GM19328 (cell line): ENCODE measurements at regions not wholly inside any gene's neighbourhood (a gene's known extent, or its start where the extent isn't known, plus 50 kb on each side); places are given as distances from the start of the nearest gene placed in this dataset.
"Not testable (repeated sequence)": the region's sequence is repeated elsewhere in the genome, so short reads cannot be mapped to it uniquely, and the experiment has no call there.

Source experiments
- ATAC-seq: cut with Tn5 transposase; IDR thresholded peaks from one replicate; pipeline ENCODE4 v1.9.1; 2021; ENCODE audit warnings: mild to moderate bottlenecking, moderate library complexity; ENCODE audit not compliant: unreplicated experiment

DNA sequence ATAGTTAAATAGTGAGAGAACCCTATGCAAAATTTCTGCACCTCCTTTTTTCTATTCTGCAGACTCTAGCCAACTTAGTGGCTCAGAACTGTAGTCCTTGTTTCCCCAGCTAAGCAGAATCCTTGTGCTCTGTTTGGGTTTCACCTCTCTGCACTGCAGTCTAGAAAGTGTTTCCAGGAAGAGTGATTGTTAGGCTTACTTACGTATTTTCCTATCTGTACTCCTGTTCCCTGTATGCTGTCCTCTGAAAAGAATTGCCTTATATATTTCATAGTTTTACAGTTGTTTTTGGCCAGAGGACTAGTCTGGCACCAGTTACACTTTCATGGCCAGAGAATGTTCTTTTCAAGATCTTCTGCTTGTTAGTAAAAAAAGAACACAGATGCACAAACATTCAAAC is 154.6 kb upstream of the POT1 start:
- no peak for ATAC-seq

DNA sequence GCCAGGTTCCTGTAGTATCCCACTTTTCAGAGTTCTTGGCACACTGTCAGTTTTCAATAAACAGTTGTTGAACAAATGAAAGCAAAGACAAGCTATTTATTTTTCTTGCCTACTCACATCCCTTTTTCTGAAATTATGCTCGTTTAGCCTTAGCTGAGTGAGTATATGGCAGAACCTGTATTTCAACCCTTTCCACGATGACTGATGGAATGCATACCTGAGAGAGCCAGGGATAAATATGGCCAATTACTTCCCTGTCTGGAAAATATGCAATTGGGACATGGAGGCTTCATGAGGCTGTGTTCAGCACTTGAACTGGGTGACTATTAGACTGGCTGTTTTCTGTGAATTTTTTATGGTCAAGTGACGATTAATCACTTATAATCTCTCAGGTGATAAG is 144.5 kb upstream of the POT1 start:
- ATAC-seq: no peak

DNA sequence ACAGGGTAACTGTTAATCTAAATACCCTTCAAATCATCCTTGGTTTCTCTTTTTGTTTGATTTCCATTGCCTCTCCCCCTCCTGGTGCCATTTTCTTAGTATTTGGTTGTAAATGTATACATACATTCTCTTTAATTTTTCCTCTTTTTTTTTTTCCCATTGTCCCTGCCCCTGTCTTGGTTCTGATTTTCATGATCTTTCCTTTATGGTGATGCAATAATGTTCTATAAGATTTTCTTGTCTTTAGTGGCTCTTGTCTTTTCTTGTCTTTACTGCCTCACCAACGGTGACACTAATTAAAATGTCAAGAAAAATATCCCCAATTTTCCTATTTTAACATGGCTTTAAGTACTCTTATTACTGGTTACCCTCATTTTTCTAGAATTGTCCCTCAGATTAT is 135.9 kb upstream of the POT1 start:
- ATAC-seq: no peak

DNA sequence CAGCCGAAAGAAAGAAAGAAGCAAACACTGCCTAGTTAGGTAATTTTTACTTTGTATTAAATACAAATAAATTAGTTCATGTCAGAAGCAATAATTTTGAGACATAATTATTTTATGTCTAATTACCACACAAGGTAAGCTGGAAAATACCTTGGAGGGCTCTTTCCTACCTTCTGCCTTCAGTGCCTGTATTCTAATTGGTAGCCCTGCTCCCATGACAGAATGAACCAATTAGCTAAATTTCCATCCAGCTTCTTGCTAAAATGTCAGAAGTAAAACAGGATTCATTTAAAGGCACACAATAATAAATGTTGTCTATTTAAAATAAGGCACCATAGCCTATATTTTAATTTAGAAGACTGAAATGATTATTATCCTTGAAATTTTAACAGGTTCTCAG is 135.4 kb upstream of the POT1 start:
- no peak for ATAC-seq

DNA sequence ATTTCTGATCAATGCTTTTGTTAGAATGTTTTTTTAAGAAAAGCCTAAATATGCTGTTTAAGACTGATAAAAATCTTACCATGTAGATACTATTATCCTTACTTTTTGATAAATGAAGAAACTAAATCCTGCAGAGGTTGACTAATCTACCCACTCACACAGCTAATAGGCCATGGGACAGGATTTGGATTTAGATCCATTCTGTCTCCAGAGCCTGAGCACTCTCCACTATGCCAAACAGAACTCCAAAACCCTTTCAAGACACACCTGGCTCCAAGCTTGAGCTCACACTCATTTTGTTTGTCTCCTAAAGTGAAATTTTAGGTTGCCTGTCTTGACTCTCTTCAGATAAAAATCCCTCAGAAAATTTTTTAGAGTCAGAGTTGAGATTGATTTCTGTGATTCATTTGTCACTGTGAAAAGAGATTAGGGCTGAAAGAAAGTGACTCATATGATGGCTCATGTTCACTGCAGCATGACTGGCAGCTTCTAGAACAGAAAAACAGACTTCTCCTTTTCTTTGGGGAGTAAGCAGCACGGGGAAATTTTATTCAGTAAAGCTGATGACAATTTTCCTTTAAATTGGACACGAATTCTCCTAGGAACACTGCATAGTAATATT is 132.3 kb upstream of the POT1 start:
- ATAC-seq: peak; percentile 79

DNA sequence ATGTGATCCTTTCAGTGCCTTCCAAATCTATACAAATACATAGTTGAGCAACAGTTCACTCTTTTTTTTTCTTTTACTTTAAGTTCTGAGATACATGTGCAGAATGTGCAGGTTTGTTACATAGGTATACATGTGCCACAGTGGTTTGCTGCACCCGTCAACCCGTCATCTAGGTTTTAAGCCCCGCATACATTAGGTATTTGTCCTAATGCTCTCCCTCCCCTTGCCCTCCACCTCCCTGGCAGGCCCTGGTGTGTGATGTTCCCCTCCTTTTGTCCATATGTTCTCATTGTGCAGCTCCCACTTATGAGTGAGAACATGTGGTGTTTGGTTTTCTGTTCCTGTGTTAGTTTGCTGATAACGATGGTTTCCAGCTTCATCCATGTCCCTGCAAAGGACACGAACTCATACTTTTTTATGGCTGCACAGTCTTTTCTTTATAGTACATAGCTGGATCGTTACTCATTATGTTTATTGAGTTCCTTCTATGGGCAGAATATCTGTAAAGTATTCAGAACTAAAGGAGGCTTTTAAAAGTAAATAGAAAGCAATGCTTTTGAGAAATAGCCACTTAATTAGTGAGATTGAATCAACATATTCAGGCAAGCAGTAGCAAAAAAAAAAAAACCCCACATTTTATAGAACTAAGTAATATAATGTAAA is 131.6 kb upstream of the POT1 start:
- not testable (repeated sequence) for ATAC-seq

DNA sequence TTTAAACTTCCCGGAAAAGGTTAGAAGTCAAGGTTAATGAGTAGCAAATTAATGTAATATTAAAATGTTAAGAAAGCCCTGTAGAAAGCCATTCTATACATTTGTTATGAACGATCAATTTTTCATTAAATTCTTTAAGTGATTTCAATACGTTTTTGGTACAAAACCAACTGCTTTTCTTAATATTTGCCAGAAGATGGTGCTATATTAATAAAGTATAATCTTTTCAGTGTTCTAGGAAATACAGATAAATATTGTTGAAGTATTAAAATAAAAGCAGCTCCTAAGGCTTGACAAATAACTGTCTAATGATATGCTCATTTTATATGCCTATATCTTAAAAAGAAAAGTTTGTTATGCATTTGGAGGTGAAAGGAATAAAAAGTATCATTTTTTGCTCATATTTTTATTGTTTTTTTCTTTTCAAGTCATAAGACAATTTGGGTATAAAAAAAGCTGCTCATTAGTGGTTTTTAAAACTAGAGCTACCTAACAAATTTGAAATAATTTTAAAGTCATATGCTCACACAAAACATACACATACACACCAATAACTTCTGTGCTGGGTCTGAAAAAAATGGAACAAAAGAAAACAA is 130.3 kb upstream of the POT1 start:
- ATAC-seq: no peak

DNA sequence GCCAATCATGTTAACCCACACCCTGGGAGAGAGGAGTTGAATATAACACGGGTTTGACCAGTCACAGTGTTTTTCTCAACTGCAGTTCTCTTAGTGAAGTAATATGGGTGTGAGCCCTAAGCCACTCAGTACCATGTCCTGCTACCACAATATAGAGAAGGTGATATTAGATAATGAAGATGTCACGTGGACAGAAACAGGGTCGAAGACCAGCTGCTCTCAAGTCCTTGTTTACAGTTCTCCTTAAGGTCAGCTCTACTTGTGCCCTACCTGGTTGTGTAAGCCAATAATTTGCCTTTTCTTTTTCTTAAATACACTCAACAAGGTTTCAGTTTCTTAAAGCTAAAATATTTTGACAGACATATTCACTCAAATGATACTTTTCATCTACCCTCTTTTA is 128.3 kb upstream of the POT1 start:
- ATAC-seq: no peak

DNA sequence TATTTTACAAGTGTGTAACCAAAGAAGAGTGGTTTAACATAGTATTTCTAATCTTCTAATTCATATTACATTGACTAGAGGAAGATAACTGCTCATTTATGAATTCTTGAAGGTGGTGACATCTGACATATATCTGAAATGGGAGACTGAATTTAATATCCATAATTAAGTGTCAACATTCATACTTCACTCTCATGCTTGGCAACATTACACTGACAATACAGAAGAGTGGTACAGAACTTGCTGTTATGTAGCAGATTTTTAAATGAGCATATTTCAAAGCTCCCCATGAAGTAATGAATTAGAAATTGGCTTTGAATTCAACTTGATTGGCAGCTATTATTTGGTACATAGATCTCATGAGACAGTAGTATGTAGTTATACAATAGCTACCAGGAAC is 125.8 kb upstream of the POT1 start:
- ATAC-seq: no peak

DNA sequence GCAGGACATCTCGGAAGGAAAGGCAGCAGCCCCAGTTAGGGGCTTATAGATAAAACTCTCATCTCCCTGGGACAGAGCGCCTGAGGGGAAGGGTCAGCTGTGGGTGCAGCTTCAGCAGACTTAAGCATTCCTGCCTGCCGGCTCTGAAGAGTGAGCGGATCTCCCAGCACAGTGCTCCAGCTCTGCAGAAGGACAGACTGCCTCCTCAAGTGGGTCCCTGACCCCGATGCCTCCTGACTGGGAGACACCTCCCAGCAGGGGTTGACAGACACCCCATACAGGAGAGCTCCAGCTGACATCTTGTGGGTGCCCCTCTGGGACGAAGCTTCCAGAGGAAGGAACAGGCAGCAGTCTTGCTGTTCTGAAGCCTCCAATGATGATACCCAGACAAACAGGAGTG is 117.1 kb upstream of the POT1 start:
- ATAC-seq: no peak

DNA sequence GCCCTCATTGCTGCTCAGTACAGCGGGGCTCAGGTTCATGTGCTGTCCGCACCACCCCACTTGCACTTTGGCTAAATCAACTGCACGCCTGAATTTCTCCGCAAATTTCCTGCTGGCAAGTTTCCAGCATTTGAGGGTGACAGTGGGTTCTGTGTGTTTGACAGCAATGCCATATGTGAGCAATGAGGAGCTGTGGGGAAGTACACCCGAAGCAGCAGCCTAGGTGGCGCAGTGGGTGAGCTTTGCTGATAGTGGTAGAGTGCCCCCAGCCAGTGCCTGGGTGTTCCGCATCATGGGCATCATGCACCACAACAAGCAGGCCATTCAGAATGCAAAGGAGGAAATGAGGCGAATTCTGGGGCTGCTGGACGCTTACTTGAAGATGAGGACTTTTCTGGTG is 103.9 kb upstream of the POT1 start:
- ATAC-seq: no peak

DNA sequence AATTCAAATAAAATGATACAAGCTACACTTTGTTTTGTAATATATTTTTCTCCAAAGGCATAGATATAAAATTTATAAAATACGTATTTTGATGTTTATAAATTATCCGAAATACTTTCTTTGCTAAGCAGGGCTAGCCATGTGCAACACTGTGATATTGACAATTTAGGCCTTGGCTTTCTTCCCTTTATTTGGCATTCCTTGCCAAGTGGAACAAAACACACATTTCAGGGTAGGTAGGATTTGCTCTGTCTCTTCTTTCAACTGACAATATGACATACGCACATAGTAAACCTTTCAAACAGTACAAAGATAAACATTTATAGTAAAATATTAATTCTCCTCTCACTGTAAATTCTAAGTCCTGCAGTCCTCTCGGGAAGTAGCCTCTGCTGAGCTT is 103.3 kb upstream of the POT1 start:
- no peak for ATAC-seq

DNA sequence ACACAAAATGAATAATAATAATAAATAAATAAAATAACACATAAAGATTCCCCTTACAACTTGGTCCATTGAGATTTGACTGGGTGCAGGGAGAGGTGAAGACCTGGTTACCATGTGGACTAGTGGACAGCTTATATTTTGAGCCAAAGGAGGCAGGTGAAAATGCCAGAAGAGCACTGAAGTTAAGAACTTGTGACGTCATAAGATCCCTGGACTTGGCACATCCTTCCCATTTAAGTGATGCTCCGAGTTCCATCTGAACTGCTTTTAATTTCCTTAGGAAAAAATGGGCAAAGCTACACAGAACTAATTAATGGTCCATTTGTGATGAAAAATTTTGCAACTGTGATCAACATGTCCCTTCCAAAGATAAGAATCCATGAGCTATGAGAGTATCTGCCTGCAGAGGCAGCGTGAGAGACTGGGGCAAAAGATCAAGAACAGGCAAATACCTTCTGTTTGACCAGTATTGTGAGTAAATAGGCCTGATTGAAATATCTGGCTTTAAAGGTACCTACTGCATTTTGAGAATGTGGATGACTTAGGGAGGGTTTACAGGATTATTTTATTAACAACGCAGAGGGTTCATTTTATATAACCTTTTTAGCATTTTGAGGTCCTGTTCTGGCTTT is 101.2 kb upstream of the POT1 start:
- ATAC-seq: no peak

DNA sequence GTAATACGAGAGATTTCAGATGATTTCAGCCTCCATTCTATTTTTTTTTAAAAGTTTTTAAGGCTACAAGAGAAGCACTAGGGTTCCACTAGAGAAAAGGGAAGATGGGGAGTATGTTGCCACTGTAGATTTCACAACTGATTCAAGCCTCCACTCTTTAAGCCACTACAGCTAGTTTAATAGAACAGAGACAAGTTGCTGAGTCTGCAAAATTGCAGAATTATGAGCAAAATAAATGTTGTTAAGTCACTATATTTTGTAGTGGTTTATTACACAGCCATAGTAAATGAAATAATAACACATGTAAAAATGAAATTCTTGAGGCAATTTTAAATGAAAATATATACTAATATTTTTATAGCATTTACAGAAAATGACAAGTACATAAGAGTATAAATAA is 96.0 kb upstream of the POT1 start:
- ATAC-seq: no peak

DNA sequence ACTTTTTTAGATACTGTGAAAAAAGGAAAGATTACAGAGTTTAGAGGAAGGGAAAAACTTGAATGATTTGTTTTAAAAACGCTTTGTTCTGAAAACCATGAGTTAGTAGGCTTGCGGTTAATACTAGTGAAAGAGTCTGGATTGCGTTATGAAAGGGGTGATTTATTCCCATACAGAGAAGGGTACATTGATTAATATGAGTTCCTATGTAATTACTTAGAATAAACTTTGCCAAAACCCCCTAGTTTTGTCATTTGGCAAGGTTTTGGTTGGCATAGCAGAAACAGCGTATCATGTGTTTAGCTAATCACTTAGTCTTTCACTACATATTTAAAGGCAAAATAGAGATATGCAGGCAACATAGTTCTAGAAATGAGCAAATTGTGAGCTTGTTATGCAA is 91.2 kb upstream of the POT1 start:
- no peak for ATAC-seq

DNA sequence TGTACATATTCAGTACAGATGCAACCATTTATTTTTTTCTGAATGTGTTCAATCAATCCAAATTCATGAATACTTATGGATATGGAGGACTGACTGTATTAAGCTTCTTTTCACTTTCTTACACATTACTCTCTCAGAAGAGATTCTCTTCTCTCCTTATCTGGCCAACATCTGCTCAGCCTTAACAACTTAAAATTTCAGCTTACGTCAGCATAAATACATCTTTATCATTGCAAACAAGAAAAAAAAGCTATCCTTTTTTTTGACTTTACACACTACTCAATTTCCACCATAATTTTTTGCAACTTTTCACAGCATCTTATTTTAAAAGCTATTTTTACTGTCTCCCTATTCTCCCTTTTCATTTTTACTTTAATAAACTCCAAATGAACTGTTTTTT is 80.9 kb upstream of the POT1 start:
- ATAC-seq: no peak

DNA sequence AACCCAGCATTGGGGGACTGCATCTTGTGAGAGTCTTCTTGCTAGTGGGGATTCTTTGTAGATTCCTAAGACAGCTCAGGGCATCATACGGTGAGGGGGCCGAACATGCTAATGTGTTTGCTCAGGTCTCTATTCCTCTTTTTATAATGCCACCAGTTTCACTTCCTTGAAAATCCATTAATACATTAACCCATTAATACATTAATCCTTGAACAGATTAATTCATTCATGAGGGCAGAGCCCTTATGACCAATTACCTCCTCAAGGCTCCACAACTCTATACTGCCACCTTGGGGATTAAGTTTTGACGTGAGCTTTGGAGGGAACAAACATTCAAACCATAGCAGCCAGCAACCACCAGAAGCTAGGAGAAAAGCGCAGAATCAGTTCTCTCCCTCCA is 67.2 kb upstream of the POT1 start:
- peak; percentile 56 for ATAC-seq

DNA sequence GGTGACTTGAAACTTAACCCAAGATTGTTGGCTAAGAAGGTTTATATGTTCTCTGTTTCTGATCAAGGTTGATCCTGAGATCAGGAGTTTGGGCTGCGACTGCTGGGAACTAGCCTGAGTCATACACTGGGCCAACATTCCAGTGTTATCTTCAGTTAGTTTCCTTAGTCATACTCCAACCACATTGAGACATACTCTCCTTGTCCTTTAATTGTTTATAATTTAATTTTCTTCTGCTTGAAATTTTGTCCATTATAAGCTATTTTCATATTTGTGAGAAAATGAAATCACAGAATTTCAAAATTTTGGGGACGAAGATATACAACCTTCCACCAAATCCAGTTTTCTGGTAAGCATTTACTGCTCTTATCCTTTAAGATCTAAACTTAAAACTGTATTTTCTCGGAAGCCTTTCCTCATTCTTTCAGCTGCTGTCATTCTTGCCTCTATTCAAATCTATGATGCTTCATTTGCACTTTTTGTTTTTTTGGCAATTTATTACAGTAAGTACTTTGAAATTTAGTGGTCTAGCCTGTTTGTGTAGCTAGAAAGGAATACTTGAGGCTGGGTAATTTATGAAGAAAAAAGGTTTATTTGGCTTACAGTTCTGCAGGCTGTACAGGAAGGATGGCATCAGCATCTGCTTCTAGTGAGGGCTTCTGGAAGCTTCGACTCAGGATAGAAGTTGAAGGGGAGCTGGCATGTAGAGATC is 63.4 kb upstream of the POT1 start:
- ATAC-seq: no peak

DNA sequence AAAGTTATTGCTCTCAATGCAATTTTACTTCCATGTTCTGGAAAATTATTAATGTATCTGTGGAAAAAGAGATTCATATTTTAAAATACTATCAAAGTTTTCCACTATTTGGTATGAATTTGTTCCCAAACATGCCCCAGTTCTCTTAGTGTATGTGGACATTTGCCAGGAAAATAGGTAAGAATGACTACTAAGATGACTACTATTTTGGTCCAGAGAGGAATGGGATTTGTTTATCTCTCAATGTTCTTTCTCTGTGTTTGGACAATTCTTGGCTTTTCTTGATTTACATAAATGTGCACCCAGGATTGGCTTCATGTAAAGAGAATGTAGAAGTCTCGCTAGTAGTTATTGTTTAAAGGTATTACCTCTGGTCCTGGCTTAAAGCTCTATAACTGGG is 60.3 kb upstream of the POT1 start:
- no peak for ATAC-seq
